CD4-positive, alpha-beta T cell treated with Interleukin-15 for 1 hour (primary cell): ENCODE measurements at regions not wholly inside any gene's neighbourhood (a gene's known extent, or its start where the extent isn't known, plus 50 kb on each side); places are given as distances from the start of the nearest gene placed in this dataset.

Experiments
- DNase-seq: peaks from one replicate; pipeline ENCODE4 v3.0.0-alpha.2; 2020

GRCh38 chr12:89895591-89895990, 187.0 kb upstream of the ATP2B1 start:
- no peak for DNase-seq

- no peak for DNase-seq
These were observed 186.5 kb upstream of the ATP2B1 start for GRCh38 chr12:89895101-89895500.

- DNase-seq, result no peak
These were observed 185.5 kb upstream of the ATP2B1 start for GRCh38 chr12:89893972-89894706.

GRCh38 chr12:89892436-89892835, 183.8 kb upstream of the ATP2B1 start:
- no peak for DNase-seq

GRCh38 chr12:89891933-89892332, 183.3 kb upstream of the ATP2B1 start:
- no peak for DNase-seq

- DNase-seq, result no peak
These were observed 181.5 kb upstream of the ATP2B1 start for GRCh38 chr12:89890161-89890560.

GRCh38 chr12:89889062-89889461, 180.4 kb upstream of the ATP2B1 start:
- no peak for DNase-seq

GRCh38 chr12:89884952-89885351, 176.3 kb upstream of the ATP2B1 start:
- no peak for DNase-seq

GRCh38 chr12:89884416-89884898, 175.8 kb upstream of the ATP2B1 start:
- DNase-seq, result no peak

GRCh38 chr12:89883630-89884389, 175.2 kb upstream of the ATP2B1 start:
- DNase-seq, result no peak

GRCh38 chr12:89882792-89883191, 174.2 kb upstream of the ATP2B1 start:
- DNase-seq, result no peak

- DNase-seq, result peak; percentile 26
These were observed 173.4 kb upstream of the ATP2B1 start for GRCh38 chr12:89882050-89882449.

- DNase-seq, result peak; percentile 80
These were observed 172.2 kb upstream of the ATP2B1 start for GRCh38 chr12:89880690-89881350.

GRCh38 chr12:89879766-89880165, 171.1 kb upstream of the ATP2B1 start:
- no peak for DNase-seq

- no peak for DNase-seq
These were observed 170.3 kb upstream of the ATP2B1 start for GRCh38 chr12:89878950-89879349.

GRCh38 chr12:89878327-89878726, 169.7 kb upstream of the ATP2B1 start:
- DNase-seq, result no peak

GRCh38 chr12:89877671-89878070, 169.0 kb upstream of the ATP2B1 start:
- DNase-seq, result no peak

GRCh38 chr12:89877136-89877535, 168.5 kb upstream of the ATP2B1 start:
- DNase-seq, result no peak

- no peak for DNase-seq
These were observed 167.2 kb upstream of the ATP2B1 start for GRCh38 chr12:89875809-89876208.

- no peak for DNase-seq
These were observed 166.6 kb upstream of the ATP2B1 start for GRCh38 chr12:89875225-89875624.

GRCh38 chr12:89874146-89874545, 165.5 kb upstream of the ATP2B1 start:
- no peak for DNase-seq

GRCh38 chr12:89873745-89874144, 165.1 kb upstream of the ATP2B1 start:
- DNase-seq, result no peak

- DNase-seq, result no peak
These were observed 164.4 kb upstream of the ATP2B1 start for GRCh38 chr12:89872922-89873630.
